IMR-90 (cell line): ENCODE measurements at regions not wholly inside any gene's neighbourhood (a gene's known extent, or its start where the extent isn't known, plus 50 kb on each side); places are given as distances from the start of the nearest gene placed in this dataset.

Source experiments
- ATAC-seq: fragments of 200-7000 bp; cut with Tn5 transposase; 2 replicates; pipeline ENCODE4 v1.9.1; 2020; ENCODE audit warnings: low read depth, mild to moderate bottlenecking, moderate library complexity
- BruUV-seq: library from RNA; stranded (reverse); fragments of 400-500 nt; replicated peaks from 2 replicates; lab custom pipeline; 2021; lab: Mats Ljungman, UMichigan
- CTCF ChIA-PET: fragments of 300-600 bp; formaldehyde crosslinking; extraction: SDS; loops from one replicate; lab custom pipeline; 2021; ENCODE audit warnings: antibody characterized with exemption; lab: Yijun Ruan, JAX
- POLR2A ChIA-PET: fragments of 300-600 bp; sonication (Branson Sonifier 250); formaldehyde crosslinking; loops from one replicate; lab custom pipeline; 2022; ENCODE audit warnings: antibody characterized with exemption; ENCODE audit not compliant: unreplicated experiment; lab: Charles Lee
- DNase-seq: peaks from one replicate; pipeline ENCODE4 v3.0.0; 2013
- H2AFZ ChIP-seq: replicated peaks from 2 replicates; pipeline ENCODE3; 2013; ENCODE audit warnings: low read length, mild to moderate bottlenecking; ENCODE audit not compliant: poor library complexity
- H2AK5ac ChIP-seq: 2 replicates; pipeline ENCODE4 v1.6.1; 2013; ENCODE audit warnings: low read depth, low read length, inconsistent platforms
- H2AK9ac ChIP-seq: replicated peaks from 2 replicates; pipeline ENCODE3; 2013; ENCODE audit warnings: mild to moderate bottlenecking, low read depth, low read length, moderate library complexity; ENCODE audit not compliant: poor library complexity
- H2BK120ac ChIP-seq: 2 replicates; pipeline ENCODE4 v1.6.1; 2013; ENCODE audit warnings: low read depth, low read length, inconsistent platforms
- H2BK15ac ChIP-seq: 3 replicates; pipeline ENCODE4 v1.6.1; 2013; ENCODE audit warnings: low read depth, low read length, inconsistent platforms
- H2BK20ac ChIP-seq: 2 replicates; pipeline ENCODE4 v1.6.1; 2013; ENCODE audit warnings: low read depth, mild to moderate bottlenecking, inconsistent platforms, low read length, moderate library complexity
- H2BK5ac ChIP-seq: 2 replicates; pipeline ENCODE4 v1.6.1; 2013; ENCODE audit warnings: mild to moderate bottlenecking, low read depth, low read length, inconsistent platforms; ENCODE audit not compliant: poor library complexity, severe bottlenecking
- H3K14ac ChIP-seq: replicated peaks from 2 replicates; pipeline ENCODE4 v1.6.1; 2013; ENCODE audit warnings: low read depth, low read length, inconsistent platforms
- H3K18ac ChIP-seq: 2 replicates; pipeline ENCODE4 v1.6.1; 2013; ENCODE audit warnings: low read depth, low read length, control low read depth
- H3K23ac ChIP-seq: 2 replicates; pipeline ENCODE4 v1.6.1; 2013; ENCODE audit warnings: low read depth, low read length, inconsistent platforms
- H3K27ac ChIP-seq: 2 replicates; pipeline ENCODE4 v1.5.1; 2013; ENCODE audit warnings: mild to moderate bottlenecking, control low read depth, low read length; ENCODE audit not compliant: insufficient read depth
- H3K27me3 ChIP-seq: 2 replicates; pipeline ENCODE4 v1.6.1; 2013; ENCODE audit warnings: low read length; ENCODE audit not compliant: control insufficient read depth, insufficient read depth
- H3K36me3 ChIP-seq: 2 replicates; pipeline ENCODE4 v1.6.1; 2013; ENCODE audit warnings: low read length, mixed read lengths; ENCODE audit not compliant: control insufficient read depth, insufficient read depth
- H3K4ac ChIP-seq: 2 replicates; pipeline ENCODE4 v1.6.1; 2013; ENCODE audit warnings: low read depth, low read length, inconsistent platforms
- H3K4me1 ChIP-seq: 2 replicates; pipeline ENCODE4 v1.6.1; 2013; ENCODE audit warnings: low read length, mixed read lengths; ENCODE audit not compliant: control insufficient read depth, insufficient read depth
- H3K4me2 ChIP-seq: 2 replicates; pipeline ENCODE4 v1.6.1; 2013; ENCODE audit warnings: low read depth, mild to moderate bottlenecking, control low read depth, low read length, moderate library complexity
- H3K4me3 ChIP-seq: 2 replicates; pipeline ENCODE4 v1.5.1; 2013; ENCODE audit warnings: low read depth, mild to moderate bottlenecking, control low read depth, low read length, moderate library complexity; ENCODE audit not compliant: insufficient read depth
- H3K56ac ChIP-seq: 2 replicates; pipeline ENCODE4 v1.6.1; 2013; ENCODE audit warnings: low read length, inconsistent platforms; ENCODE audit not compliant: insufficient read depth; ENCODE audit errors: extremely low read depth
- H3K79me1 ChIP-seq, 2 experiments: 2 replicates each; pipeline ENCODE4 v1.6.1; 2013; ENCODE audit warnings: low read length in 2 of 2, inconsistent platforms in 1 of 2, low read depth in 1 of 2
- H3K9ac ChIP-seq: 2 replicates; pipeline ENCODE4 v1.6.1; 2013; ENCODE audit warnings: low read depth, low read length, control low read depth
- H3K9me1 ChIP-seq: 2 replicates; pipeline ENCODE4 v1.6.1; 2013; ENCODE audit warnings: low read length, inconsistent platforms; ENCODE audit not compliant: insufficient read depth
- H3K9me3 ChIP-seq: 2 replicates; pipeline ENCODE4 v1.6.1; 2013; ENCODE audit warnings: low read length; ENCODE audit not compliant: control insufficient read depth, insufficient read depth
- H4K20me1 ChIP-seq: 2 replicates; pipeline ENCODE4 v1.6.1; 2013; ENCODE audit warnings: low read length, inconsistent platforms; ENCODE audit not compliant: insufficient read depth
- H4K5ac ChIP-seq: 2 replicates; pipeline ENCODE4 v1.6.1; 2013; ENCODE audit warnings: mild to moderate bottlenecking, low read depth, low read length, control low read depth
- H4K8ac ChIP-seq, 2 experiments: 2 replicates each; pipeline ENCODE4 v1.6.1; 2013; ENCODE audit warnings: low read depth in 2 of 2, low read length in 2 of 2, control low read depth in 1 of 2, inconsistent platforms in 1 of 2
- H4K91ac ChIP-seq: 2 replicates; pipeline ENCODE4 v1.6.1; 2013; ENCODE audit warnings: low read depth, low read length, inconsistent platforms; ENCODE audit not compliant: insufficient read depth
- CEBPB ChIP-seq: IDR thresholded peaks from 2 replicates; pipeline ENCODE4 v1.6.1; 2012; ENCODE audit warnings: low read depth, low read length, improper control_type of control experiment
- RAD21 ChIP-seq: IDR thresholded peaks from 2 replicates; pipeline ENCODE4 v1.6.1; 2012; ENCODE audit warnings: low read length, improper control_type of control experiment
- SMC3 ChIP-seq: fragments of 150-350 bp; IDR thresholded peaks from 2 replicates; pipeline ENCODE4 v1.6.1; 2016; ENCODE audit warnings: low read depth, mild to moderate bottlenecking, antibody characterized with exemption, low read length, moderate library complexity
- WGBS, 2 experiments: methylation state at CpG; one replicate each; pipeline versions ENCODE4 v1.1.5 to v1.1.7; 2013; ENCODE audit warnings: missing lambda C conversion rate in 2 of 2; ENCODE audit not compliant: insufficient read length in 1 of 2; ENCODE audit errors: extremely low coverage in 2 of 2; 5-methylcytosine and 5-hydroxymethylcytosine counted together
- dilution Hi-C: fragments of 300-500 bp; cut with HindIII; formaldehyde crosslinking; loops from one replicate; pipeline ENCODE4 v1.14.3; 2018; ENCODE audit warnings: low sequenced_read_pairs; ENCODE audit not compliant: unreplicated experiment
- in situ Hi-C: fragments of 300-500 bp; cut with MboI; formaldehyde crosslinking; loops from 3 replicates; pipeline ENCODE4 v1.14.3; 2019; ENCODE audit warnings: low sequenced_read_pairs, inconsistent platforms, mixed read lengths
- intact Hi-C: fragments of 100-400 bp; cut with micrococcal nuclease; formaldehyde crosslinking; loops from 2 replicates; pipeline ENCODE4 v1.10.0; 2022
- TF ChIP-seq, protein P1 (sequence below): conservative IDR thresholded peaks from 2 replicates; pipeline ENCODE4 v1.5.1; 2012; ENCODE audit warnings: mild to moderate bottlenecking, low read depth, low read length, improper control_type of control experiment

DNA sequence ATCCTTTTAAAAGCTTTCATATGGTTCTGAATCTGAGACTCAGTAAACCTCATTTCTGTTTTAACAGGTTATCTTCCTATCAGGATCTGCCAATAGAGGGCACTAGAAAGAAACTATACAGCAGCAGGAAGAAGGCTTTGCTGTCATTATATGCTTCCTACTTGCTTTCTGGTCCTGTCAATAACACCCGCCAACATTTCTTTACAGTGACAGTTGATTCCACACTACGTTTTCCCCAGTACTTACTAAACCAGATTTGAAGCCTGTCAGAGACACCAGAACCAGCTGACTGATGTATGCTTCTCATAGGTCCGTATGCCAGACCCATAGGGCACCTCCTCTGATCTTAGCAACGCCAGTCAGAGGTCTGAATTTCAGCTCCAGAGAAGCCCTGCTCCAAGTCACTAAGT, 341.0 kb upstream of the NEGR1 start:
- Histone ChIP-seq H3K4me3 (no peak overlapping the region), H2BK20ac (no peak overlapping the region), H2BK15ac (no peak overlapping the region), H3K27me3 (no peaks in the 10 kb centered on the region), H3K79me1 (no peaks in the 10 kb centered on the region), H4K8ac (no peak overlapping the region), H3K18ac (no peak overlapping the region), H2BK5ac (no peak overlapping the region), H4K91ac (no peak overlapping the region), H3K23ac (no peak overlapping the region), H3K36me3 (no peaks in the 10 kb centered on the region), H2BK120ac (no peak overlapping the region), H3K14ac (no peak overlapping the region), H3K4ac (no peak overlapping the region), H3K27ac (no peak overlapping the region), H2AK9ac (peak overlapping the region; percentile 45), H3K9ac (no peak overlapping the region), H3K4me1 (no peaks in the 10 kb centered on the region), H3K9me1 (no peaks in the 10 kb centered on the region), H3K4me2 (peak overlapping the region; percentile 64), H4K20me1 (no peaks in the 10 kb centered on the region), H4K5ac (no peak overlapping the region), H2AK5ac (no peak overlapping the region), H3K56ac (no peak overlapping the region), H3K9me3 (no peaks in the 10 kb centered on the region), H2AFZ (peak overlapping the region; percentile 70)
- CTCF ChIA-PET, result interaction anchor here (0.6 to 1.3 kb wide), 3 partner anchors 14 to 342 kb away, joined by 3 to 6 read pairs (median 3); no protein-coding TSS in a partner anchor
- BruUV-seq, result no TSS peak
- peak; percentile 45 for TF ChIP-seq RAD21
- peak; percentile 34; the same call in 1 of the 2 replicates for TF ChIP-seq SMC3
- TF ChIP-seq, protein P1, sequence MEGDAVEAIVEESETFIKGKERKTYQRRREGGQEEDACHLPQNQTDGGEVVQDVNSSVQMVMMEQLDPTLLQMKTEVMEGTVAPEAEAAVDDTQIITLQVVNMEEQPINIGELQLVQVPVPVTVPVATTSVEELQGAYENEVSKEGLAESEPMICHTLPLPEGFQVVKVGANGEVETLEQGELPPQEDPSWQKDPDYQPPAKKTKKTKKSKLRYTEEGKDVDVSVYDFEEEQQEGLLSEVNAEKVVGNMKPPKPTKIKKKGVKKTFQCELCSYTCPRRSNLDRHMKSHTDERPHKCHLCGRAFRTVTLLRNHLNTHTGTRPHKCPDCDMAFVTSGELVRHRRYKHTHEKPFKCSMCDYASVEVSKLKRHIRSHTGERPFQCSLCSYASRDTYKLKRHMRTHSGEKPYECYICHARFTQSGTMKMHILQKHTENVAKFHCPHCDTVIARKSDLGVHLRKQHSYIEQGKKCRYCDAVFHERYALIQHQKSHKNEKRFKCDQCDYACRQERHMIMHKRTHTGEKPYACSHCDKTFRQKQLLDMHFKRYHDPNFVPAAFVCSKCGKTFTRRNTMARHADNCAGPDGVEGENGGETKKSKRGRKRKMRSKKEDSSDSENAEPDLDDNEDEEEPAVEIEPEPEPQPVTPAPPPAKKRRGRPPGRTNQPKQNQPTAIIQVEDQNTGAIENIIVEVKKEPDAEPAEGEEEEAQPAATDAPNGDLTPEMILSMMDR, result peak; percentile 50
- no peak for TF ChIP-seq CEBPB
- POLR2A ChIA-PET, result no interaction called here
- WGBS, 2 experiments, result 11% methylated on average over 3 of the region's 4 CpGs; no CpG with 5 or more reads in 1 of the 2 experiments
- ATAC-seq (peak; percentile 81), DNase-seq (peak; percentile 31)
- intact Hi-C loops, result loop anchor here (2.0 to 5.0 kb wide), 2 partner anchors 341 to 436 kb away; partner anchors contain the start of gene NEGR1
- in situ Hi-C loops, result no loop called here
- dilution Hi-C loops, result no loop called here
